ENCODE measurements at regions not wholly inside any gene's neighbourhood (a gene's known extent, or its start where the extent isn't known, plus 50 kb on each side); places are given as distances from the start of the nearest gene placed in this dataset.
"Not testable (repeated sequence)": the region's sequence is repeated elsewhere in the genome, so short reads cannot be mapped to it uniquely, and the experiment has no call there.

DNA sequence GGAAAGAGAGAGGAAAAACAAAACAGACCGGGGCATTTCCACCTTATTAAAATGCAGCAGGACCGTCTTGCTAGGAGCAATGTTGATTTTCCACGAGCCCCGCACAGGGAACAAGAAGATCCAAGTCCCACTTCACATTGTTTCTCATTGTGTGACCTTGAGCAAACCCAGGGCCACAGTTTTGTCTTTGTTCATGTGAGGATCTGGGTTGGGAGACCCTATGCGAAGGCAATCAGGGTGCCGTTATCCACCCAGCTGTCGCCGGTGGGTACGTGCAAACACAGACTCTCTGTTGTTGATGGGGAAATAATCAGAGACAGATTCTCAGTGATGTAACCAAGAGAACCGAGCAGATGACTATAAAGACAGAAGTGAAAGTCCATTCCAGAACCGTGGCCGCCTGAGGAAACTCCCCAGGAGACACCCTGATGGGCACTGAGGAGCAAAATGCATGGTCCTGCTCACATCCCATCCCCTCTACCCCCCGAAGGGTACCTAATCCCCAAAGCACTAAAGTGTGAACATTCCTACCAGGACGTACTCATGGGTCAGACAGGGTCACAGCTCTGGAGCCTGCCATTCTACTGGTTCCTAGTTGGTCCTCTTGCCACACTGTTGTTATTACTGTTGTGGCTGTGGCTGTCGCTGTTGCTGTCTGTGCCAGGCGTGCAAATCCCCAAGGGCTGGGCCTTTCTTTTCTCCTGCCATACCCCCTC is 102.7 kb upstream of the RBPJ start:
- DNase-seq, result no peak

GRCh38 chr4:26218677-26219605 is 101.9 kb upstream of the RBPJ start:
- DNase-seq, result no peak

- no peak for DNase-seq
Measured at GRCh38 chr4:26220696-26221095, 100.1 kb upstream of the RBPJ start.

DNA sequence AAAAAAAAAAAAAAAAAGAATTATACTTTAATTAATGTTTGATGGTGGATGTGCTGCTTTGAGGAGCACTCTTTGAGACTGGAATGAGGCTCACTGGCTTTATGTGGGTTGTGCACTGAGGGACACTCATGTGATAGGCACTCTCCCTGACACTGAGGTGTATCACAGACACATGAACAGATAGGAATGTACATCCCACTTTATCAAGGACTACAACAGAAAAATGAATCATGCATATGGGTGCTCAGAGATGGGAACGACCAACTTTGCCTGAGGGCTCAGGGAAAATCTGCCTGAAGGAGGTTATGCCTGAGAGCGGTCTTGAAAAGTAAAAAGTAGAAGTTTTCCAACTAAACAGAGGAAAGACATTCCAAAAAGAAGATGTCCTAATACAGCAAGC is 97.7 kb upstream of the RBPJ start:
- no peak for DNase-seq

GRCh38 chr4:26226629-26227376 is 94.0 kb upstream of the RBPJ start:
- DNase-seq, result no peak

GRCh38 chr4:26227601-26228229 is 93.1 kb upstream of the RBPJ start:
- DNase-seq, result no peak

DNA sequence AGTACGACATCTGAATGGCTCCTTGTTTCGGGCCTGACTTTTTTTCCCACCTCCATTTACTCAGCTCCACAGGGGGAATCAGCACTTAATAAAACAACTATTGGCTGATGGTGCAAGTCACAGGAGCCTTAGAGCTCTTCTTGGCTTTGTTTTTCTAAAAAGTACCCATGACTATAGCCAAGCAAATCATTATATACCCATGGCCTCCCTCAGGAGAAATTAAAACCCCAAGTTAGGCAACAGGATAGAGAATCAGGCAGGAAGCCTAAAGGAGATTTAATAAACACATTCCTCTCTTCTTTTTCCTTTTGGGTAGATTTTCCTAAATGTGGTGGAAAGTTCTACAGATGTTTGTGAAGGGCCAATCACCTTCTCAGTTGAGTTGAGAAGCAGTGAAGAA is 91.9 kb upstream of the RBPJ start:
- no peak for DNase-seq

GRCh38 chr4:26229974-26230373 is 90.8 kb upstream of the RBPJ start:
- DNase-seq, result no peak

GRCh38 chr4:26233350-26233749 is 87.5 kb upstream of the RBPJ start:
- DNase-seq, result no peak

DNA sequence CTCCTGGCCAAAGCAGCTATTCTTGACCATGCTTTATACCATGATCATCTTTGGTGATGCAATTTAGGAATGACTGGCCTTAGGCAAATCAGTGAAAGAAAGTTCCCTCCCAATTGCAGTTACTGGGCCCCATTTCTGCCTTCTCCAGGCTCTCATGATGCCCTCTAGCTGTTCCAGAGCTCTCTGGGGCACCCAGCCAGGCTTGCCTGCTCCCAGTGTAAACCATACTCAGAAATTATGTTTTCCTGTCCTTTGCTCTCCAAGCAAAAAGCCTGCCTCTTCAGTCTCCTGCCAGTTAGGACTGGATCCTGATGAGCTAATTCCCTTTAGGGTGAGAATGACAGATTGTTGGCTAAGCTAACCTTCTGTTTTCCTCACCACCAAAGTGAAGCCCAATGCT is 85.3 kb upstream of the RBPJ start:
- no peak for DNase-seq

DNA sequence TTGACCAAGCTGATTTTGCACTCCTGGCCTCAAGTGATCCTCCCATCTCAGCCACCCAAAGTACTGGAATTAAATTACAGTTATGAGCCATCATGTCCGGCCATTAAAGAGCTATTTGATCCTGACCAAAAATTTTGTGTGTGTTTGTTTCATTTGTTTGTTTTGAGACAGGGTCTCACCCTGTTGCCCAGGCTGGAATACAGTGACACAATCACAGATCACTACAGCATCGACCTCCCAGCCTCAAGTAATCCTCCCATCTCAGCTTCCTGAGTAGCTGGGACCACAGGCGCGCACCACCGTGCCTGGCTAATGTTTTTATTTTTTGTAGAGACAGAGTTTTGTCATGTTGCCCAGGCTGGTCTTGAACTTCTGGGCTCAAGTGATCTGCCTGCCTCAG is 82.9 kb upstream of the RBPJ start:
- DNase-seq, result no peak

GRCh38 chr4:26238426-26238777 is 82.4 kb upstream of the RBPJ start:
- no peak for DNase-seq

- DNase-seq, result no peak
Measured at GRCh38 chr4:26238778-26239679, 81.8 kb upstream of the RBPJ start.

GRCh38 chr4:26239801-26240200 is 81.0 kb upstream of the RBPJ start:
- no peak for DNase-seq

DNA sequence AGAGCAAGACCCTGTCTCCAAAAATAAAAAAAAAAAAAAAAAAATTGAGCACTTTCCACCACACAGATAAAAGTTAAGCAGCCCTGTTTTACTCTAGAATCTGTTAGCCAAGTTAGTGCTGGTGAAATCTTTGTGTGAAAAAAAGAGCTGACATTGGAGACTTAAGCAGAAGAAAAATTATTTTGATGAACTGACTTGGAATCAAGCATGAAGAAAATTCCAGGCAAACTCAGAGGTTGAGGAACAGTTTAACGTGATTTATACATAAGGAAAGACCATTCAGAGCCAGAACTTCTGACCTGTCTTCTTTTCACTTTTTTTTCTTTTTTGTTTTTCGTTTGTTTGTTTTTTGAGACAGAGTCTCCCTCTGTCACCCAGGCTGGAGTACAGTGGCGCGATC is 79.6 kb upstream of the RBPJ start:
- no peak for DNase-seq

GRCh38 chr4:26242451-26242850 is 78.4 kb upstream of the RBPJ start:
- DNase-seq, result no peak

GRCh38 chr4:26244138-26244537 is 76.7 kb upstream of the RBPJ start:
- not testable (repeated sequence) for DNase-seq

GRCh38 chr4:26248647-26249046 is 72.2 kb upstream of the RBPJ start:
- no peak for DNase-seq

DNA sequence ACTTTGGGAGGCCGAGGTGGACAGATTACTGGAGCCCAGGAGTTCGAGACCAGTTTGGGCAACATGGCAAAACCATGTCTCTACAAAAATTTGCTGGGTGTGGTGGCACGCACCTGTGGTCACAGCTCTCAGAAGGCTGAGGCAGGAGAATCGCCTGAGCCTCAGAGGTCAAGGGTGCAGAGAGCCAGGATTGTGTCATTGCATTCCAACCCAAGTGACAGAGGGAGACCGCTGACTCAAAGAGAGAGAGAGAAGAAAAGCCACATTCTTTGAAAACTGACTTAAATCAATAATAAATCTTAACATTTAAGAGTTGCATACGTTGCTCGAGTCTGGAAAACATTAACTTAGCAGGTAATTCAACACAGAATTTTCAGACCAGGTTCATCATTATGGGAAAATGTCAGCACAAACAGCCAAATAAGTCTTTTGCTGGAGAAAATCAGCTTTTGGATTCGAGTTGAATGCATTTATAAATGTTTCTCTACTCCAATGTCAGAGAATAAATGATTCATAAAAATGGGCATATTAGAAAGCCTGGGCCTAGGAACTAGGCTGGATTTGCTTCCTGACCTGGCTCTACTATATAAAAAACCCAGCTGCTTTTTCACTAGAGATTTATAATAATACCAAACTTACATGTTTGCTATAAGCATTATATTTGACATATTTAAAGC is 68.3 kb upstream of the RBPJ start:
- DNase-seq, result no peak

- no peak for DNase-seq
Measured at GRCh38 chr4:26253968-26254367, 66.8 kb upstream of the RBPJ start.

GRCh38 chr4:26255989-26256388 is 64.8 kb upstream of the RBPJ start:
- no peak for DNase-seq
